Stimulated activated naive CD8-positive, alpha-beta T cell treated with anti-CD3 and anti-CD28 coated beads, Interleukin-15, Interleukin-2, amounts not matched to agents 100 ng/mL and 50 ng/mL, for 24 hours (primary cell): ENCODE measurements at regions not wholly inside any gene's neighbourhood (a gene's known extent, or its start where the extent isn't known, plus 50 kb on each side); places are given as distances from the start of the nearest gene placed in this dataset.

Experiments
- H3K27ac Mint-ChIP-seq: one replicate; pipeline ENCODE4 v1.8.0; 2021; ENCODE audit warnings: mild to moderate bottlenecking, mixed read lengths
- H3K27me3 Mint-ChIP-seq: one replicate; pipeline ENCODE4 v1.8.0; 2021; ENCODE audit warnings: mixed read lengths
- H3K36me3 Mint-ChIP-seq: one replicate; pipeline ENCODE4 v1.8.0; 2021; ENCODE audit warnings: low read depth, mixed read lengths
- H3K4me1 Mint-ChIP-seq: one replicate; pipeline ENCODE4 v1.8.0; 2021; ENCODE audit warnings: low read depth, mixed read lengths
- H3K4me3 Mint-ChIP-seq: one replicate; pipeline ENCODE4 v1.8.0; 2021; ENCODE audit warnings: mild to moderate bottlenecking, mixed read lengths
- H3K9me3 Mint-ChIP-seq: one replicate; pipeline ENCODE4 v1.8.0; 2021; ENCODE audit warnings: mixed read lengths

GRCh38 chr17:74151551-74152315 is 51.7 kb upstream of the RPL38 start:
- no peak overlapping the region for H3K4me3 Mint-ChIP-seq
- no peaks in the 10 kb centered on the region for H3K9me3 Mint-ChIP-seq
- peaks cover 25% of the 10 kb centered on the region for H3K27me3 Mint-ChIP-seq
- H3K27ac Mint-ChIP-seq = no peak overlapping the region
- no peaks in the 10 kb centered on the region for H3K36me3 Mint-ChIP-seq
- H3K4me1 Mint-ChIP-seq = no peaks in the 10 kb centered on the region

- H3K4me1 Mint-ChIP-seq = no peaks in the 10 kb centered on the region
- H3K27ac Mint-ChIP-seq = no peak overlapping the region
- no peaks in the 10 kb centered on the region for H3K9me3 Mint-ChIP-seq
- H3K4me3 Mint-ChIP-seq = no peak overlapping the region
- no peaks in the 10 kb centered on the region for H3K36me3 Mint-ChIP-seq
- H3K27me3 Mint-ChIP-seq = peaks cover 22% of the 10 kb centered on the region
These were observed 50.7 kb upstream of the RPL38 start for GRCh38 chr17:74152591-74153455.

GRCh38 chr17:74153456-74153810 is 50.0 kb upstream of the RPL38 start:
- peaks cover 24% of the 10 kb centered on the region for H3K27me3 Mint-ChIP-seq
- H3K9me3 Mint-ChIP-seq = no peaks in the 10 kb centered on the region
- no peaks in the 10 kb centered on the region for H3K4me1 Mint-ChIP-seq
- H3K4me3 Mint-ChIP-seq = no peak overlapping the region
- no peak overlapping the region for H3K27ac Mint-ChIP-seq
- H3K36me3 Mint-ChIP-seq = no peaks in the 10 kb centered on the region
